Heart left ventricle (tissue), 16 donors: ENCODE measurements at regions not wholly inside any gene's neighbourhood (a gene's known extent, or its start where the extent isn't known, plus 50 kb on each side); places are given as distances from the start of the nearest gene placed in this dataset.
"Not testable (repeated sequence)": the region's sequence is repeated elsewhere in the genome, so short reads cannot be mapped to it uniquely, and the experiment has no call there.

ENCODE experiments used
- ATAC-seq, 4 donors: fragments of 200-7000 bp; cut with Tn5 transposase; one replicate each; pipeline ENCODE4 v1.9.1; 2020 to 2022; ENCODE audit warnings: moderate library complexity in 4 of 4, mild to moderate bottlenecking in 3 of 4, moderate number of reproducible peaks in 1 of 4
- DNase-seq, 5 donors: peaks; one replicate each; pipeline ENCODE4 v3.0.0-alpha.2; 2020
- H3K27ac ChIP-seq, 12 donors: fragments of 200-600 bp; sonication (generic) in 4 of 12; one replicate each; pipeline versions ENCODE4 v1.5.0 to v1.8.0; 2016 to 2022; ENCODE audit warnings: mild to moderate bottlenecking in 2 of 12
- H3K27me3 ChIP-seq, 9 donors: fragments of 200-600 bp; sonication (generic) in 2 of 9; one replicate each; pipeline versions ENCODE4 v1.5.1 to v1.8.0; 2016 to 2022; ENCODE audit warnings: mild to moderate bottlenecking in 3 of 9
- H3K36me3 ChIP-seq, 9 donors: fragments of 200-600 bp; sonication (generic) in 2 of 9; one replicate each; pipeline versions ENCODE4 v1.5.0 to v1.8.0; 2018 to 2022; ENCODE audit warnings: mild to moderate bottlenecking in 2 of 9
- H3K4me1 ChIP-seq, 12 donors: fragments of 200-600 bp; sonication (generic) in 4 of 12; one replicate each; pipeline versions ENCODE4 v1.5.0 to v1.8.0; 2016 to 2022; ENCODE audit warnings: mild to moderate bottlenecking in 3 of 12
- H3K4me3 ChIP-seq, 12 donors: fragments of 200-600 bp; sonication (generic) in 4 of 12; one replicate each; pipeline versions ENCODE4 v1.5.0 to v1.8.0; 2017 to 2022; ENCODE audit warnings: mild to moderate bottlenecking in 9 of 12, moderate library complexity in 4 of 12
- H3K9me3 ChIP-seq, 12 donors: fragments of 200-600 bp; sonication (generic) in 4 of 12; one replicate each; pipeline versions ENCODE4 v1.5.0 to v1.8.0; 2016 to 2022; ENCODE audit warnings: mild to moderate bottlenecking in 1 of 12
- CTCF ChIP-seq, 12 donors: fragments of 200-600 bp; sonication (generic) in 4 of 12; IDR thresholded peaks; one replicate each; pipeline versions ENCODE4 v1.5.0 to v1.8.0; 2018 to 2022; ENCODE audit warnings: antibody characterized with exemption in 12 of 12, mild to moderate bottlenecking in 5 of 12
- POLR2A ChIP-seq, 2 donors: fragments of 450-650 bp; IDR thresholded peaks; one replicate each; pipeline ENCODE4 v1.6.1; 2017; ENCODE audit warnings: antibody characterized with exemption in 2 of 2, mild to moderate bottlenecking in 2 of 2, moderate library complexity in 2 of 2
- WGBS, 4 donors: extraction: QIAGEN DNeasy Blood & Tissue Kit in 2 of 4; methylation state at CpG; one replicate each; pipeline versions ENCODE4 v1.1.5 to v1.1.7; 2013 to 2018; 5-methylcytosine and 5-hydroxymethylcytosine counted together
- intact Hi-C, 10 donors: fragments of 100-400 bp; cut with DNase I; formaldehyde crosslinking; loops; one replicate each; pipeline versions ENCODE4 v1.11.1 to v1.14.2; 2022
- donor health status: ischemic (EF 13 %, LVEDD 7.1; RV severe dilation, severe dysfunction).
- donor health status: healthy with polysubstance abuse.
- donor health status: DM: no; HTN: yes; CAD: no.
- donor health status: DM: no; HTN: no; CAD: no.
- donor health status: ischemic (EF 25% LVEDD 6.9; RV normal size, moderate dysfunction).
- donor health status: ischemic (EF 25% LVEDD 5.7; RV mildly dilated, moderate dysfunction).
- donor health status: healthy.
- donor health status: DM: yes; HTN: yes; CAD: no.
- donor health status: ischemic (EF 35%, LVEDD 5.7; RV mildly dilated, moderate dysfunction).
- donor health status: nonischemic (EF 11% LVEDD 7.7; RV severe dilation, severe dysfunction).
- donor health status: DM: yes; HTN: yes; CAD: no.
- donor health status: PGD.
- donor health status: ischemic (EF 29% LVEDD 5.4; RV normal size, mild dysfunction).
- donor health status: nonischemic (EF 23%, LVEDD 6.1; RV moderate dilation, normal function).

GRCh38 chr2:176879426-176879995 is 333.1 kb upstream of the HNRNPA3 start:
- no peak for TF ChIP-seq CTCF (IDR thresholded peaks at IDR 0.05)
- no peak for DNase-seq
- no peak overlapping the region for H3K27ac ChIP-seq
- peaks cover 0 to 12% (median 0%) of the 10 kb centered on the region in 9 donors for H3K27me3 ChIP-seq
- no peak overlapping the region for H3K4me3 ChIP-seq
- no peaks in the 10 kb centered on the region for H3K36me3 ChIP-seq
- H3K4me1 ChIP-seq = no peaks in the 10 kb centered on the region
- ATAC-seq = no peak
- 76 to 83% (median 81%) methylated on average over 5 of the region's 5 CpGs for WGBS, 4 donors
- intact Hi-C loops = no loop called here
- H3K9me3 ChIP-seq = no peaks in the 10 kb centered on the region

GRCh38 chr2:176882045-176882444 is 330.5 kb upstream of the HNRNPA3 start:
- intact Hi-C loops, H3K4me1 ChIP-seq, H3K9me3 ChIP-seq, DNase-seq, H3K4me3 ChIP-seq, H3K27me3 ChIP-seq, H3K36me3 ChIP-seq, ATAC-seq, H3K27ac ChIP-seq: not testable (repeated sequence)
- WGBS, 4 donors = 79 to 84% (median 82%) methylated on average over 1 of the region's 1 CpG

- 52 to 57% (median 54%) methylated on average over 3 of the region's 3 CpGs for WGBS, 4 donors
- H3K4me1 ChIP-seq = no peaks in the 10 kb centered on the region
- H3K27ac ChIP-seq = no peak overlapping the region
- H3K9me3 ChIP-seq = no peaks in the 10 kb centered on the region
- DNase-seq = no peak
- intact Hi-C loops = no loop called here
- ATAC-seq = no peak
- peaks cover 0 to 4% (median 0%) of the 10 kb centered on the region in 9 donors for H3K27me3 ChIP-seq
- no peaks in the 10 kb centered on the region for H3K36me3 ChIP-seq
- no peak for TF ChIP-seq POLR2A (IDR thresholded peaks at IDR 0.05)
- TF ChIP-seq CTCF (IDR thresholded peaks at IDR 0.05) = no peak
- H3K4me3 ChIP-seq = no peak overlapping the region
These were observed 327.5 kb upstream of the HNRNPA3 start for GRCh38 chr2:176885001-176885643.

- TF ChIP-seq POLR2A (IDR thresholded peaks at IDR 0.05) (no peak), CTCF (IDR thresholded peaks at IDR 0.05) (no peak)
These were observed 326.9 kb upstream of the HNRNPA3 start for GRCh38 chr2:176885661-176886060.

GRCh38 chr2:176891105-176891504 is 321.5 kb upstream of the HNRNPA3 start:
- WGBS, 4 donors = 32 to 43% (median 35%) methylated on average over 4 of the region's 4 CpGs
- ATAC-seq (no peak), DNase-seq (no peak)
- no peaks in the 10 kb centered on the region for H3K4me1 ChIP-seq
- intact Hi-C loops = no loop called here
- H3K9me3 ChIP-seq = no peaks in the 10 kb centered on the region
- no peak overlapping the region for H3K27ac ChIP-seq
- no peak overlapping the region for H3K4me3 ChIP-seq
- TF ChIP-seq POLR2A (IDR thresholded peaks at IDR 0.05) (no peak), CTCF (IDR thresholded peaks at IDR 0.05) (no peak)
- H3K27me3 ChIP-seq = peaks cover 0 to 18% (median 0%) of the 10 kb centered on the region in 9 donors
- no peaks in the 10 kb centered on the region for H3K36me3 ChIP-seq

More at GRCh38 chr2:176885661-176886060, 326.9 kb upstream of the HNRNPA3 start:
- ATAC-seq (no peak), DNase-seq (no peak)
- WGBS, 4 donors = 73 to 88% (median 81%) methylated on average over 2 of the region's 2 CpGs
- no peaks in the 10 kb centered on the region for H3K4me1 ChIP-seq
- H3K27me3 ChIP-seq = peaks cover 0 to 7% (median 0%) of the 10 kb centered on the region in 9 donors
- no peak overlapping the region for H3K27ac ChIP-seq
- H3K36me3 ChIP-seq = no peaks in the 10 kb centered on the region
- no peaks in the 10 kb centered on the region for H3K9me3 ChIP-seq
- intact Hi-C loops = no loop called here
- H3K4me3 ChIP-seq = no peak overlapping the region
